ENCODE measurements at regions not wholly inside any gene's neighbourhood (a gene's known extent, or its start where the extent isn't known, plus 50 kb on each side); places are given as distances from the start of the nearest gene placed in this dataset.

DNA sequence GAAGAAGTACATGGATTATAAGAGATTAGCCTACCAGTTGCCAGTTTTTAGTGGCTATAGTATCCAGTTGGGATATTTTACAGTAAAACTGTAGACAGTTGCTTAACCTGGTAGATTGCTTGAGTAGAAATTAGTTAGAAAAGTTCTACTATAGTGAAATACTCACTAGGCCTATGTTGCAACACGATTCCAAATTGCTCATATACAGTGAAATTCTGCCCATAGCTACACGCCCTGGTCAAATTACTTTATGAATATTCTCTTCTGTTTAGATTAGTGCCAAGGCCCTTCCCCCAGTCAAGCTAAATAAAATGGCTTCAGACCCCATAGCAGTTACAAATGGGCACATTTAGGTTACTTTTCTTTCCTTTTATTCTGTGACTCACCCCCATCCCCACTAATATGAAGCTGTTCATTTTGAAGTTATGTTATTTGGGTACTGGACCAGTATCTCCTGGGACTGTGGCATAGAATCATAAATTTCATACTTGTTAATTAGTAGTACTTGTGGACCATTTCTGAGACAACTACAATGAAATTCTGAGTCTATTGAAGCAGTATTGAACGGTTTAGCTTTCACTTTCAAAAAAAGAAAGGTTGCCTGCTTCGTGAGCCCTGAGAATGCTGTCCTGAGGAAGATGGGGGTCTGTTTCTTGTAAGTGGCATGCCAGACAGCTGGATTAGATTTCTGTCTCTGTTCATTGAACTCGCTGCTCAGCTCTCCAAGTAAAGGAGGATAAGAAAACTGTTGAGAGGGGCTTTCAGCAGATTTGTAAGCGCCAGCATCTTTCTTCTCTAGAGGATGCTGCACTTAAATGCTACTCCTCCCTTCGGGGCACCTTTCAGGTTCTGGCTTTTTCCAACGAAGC lies 65.8 kb upstream of the CFAP20DC start:
- no peaks in the 10 kb centered on the region for H3K27me3 ChIP-seq (ENCODE audit: control insufficient read depth, insufficient read depth, low read length)
- H3K4me3 ChIP-seq (ENCODE audit: low read depth, low read length): no peak overlapping the region
- no peaks in the 10 kb centered on the region for H3K36me3 ChIP-seq (ENCODE audit: control insufficient read depth, insufficient read depth, low read length)
- TF ChIP-seq, protein P1, sequence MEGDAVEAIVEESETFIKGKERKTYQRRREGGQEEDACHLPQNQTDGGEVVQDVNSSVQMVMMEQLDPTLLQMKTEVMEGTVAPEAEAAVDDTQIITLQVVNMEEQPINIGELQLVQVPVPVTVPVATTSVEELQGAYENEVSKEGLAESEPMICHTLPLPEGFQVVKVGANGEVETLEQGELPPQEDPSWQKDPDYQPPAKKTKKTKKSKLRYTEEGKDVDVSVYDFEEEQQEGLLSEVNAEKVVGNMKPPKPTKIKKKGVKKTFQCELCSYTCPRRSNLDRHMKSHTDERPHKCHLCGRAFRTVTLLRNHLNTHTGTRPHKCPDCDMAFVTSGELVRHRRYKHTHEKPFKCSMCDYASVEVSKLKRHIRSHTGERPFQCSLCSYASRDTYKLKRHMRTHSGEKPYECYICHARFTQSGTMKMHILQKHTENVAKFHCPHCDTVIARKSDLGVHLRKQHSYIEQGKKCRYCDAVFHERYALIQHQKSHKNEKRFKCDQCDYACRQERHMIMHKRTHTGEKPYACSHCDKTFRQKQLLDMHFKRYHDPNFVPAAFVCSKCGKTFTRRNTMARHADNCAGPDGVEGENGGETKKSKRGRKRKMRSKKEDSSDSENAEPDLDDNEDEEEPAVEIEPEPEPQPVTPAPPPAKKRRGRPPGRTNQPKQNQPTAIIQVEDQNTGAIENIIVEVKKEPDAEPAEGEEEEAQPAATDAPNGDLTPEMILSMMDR (IDR thresholded peaks at IDR 0.05; ENCODE audit: insufficient read depth, low read length, severe bottlenecking): no peak
- DNase-seq (ENCODE audit: low read depth) (peak; percentile 66), FAIRE-seq (no peak)

DNA sequence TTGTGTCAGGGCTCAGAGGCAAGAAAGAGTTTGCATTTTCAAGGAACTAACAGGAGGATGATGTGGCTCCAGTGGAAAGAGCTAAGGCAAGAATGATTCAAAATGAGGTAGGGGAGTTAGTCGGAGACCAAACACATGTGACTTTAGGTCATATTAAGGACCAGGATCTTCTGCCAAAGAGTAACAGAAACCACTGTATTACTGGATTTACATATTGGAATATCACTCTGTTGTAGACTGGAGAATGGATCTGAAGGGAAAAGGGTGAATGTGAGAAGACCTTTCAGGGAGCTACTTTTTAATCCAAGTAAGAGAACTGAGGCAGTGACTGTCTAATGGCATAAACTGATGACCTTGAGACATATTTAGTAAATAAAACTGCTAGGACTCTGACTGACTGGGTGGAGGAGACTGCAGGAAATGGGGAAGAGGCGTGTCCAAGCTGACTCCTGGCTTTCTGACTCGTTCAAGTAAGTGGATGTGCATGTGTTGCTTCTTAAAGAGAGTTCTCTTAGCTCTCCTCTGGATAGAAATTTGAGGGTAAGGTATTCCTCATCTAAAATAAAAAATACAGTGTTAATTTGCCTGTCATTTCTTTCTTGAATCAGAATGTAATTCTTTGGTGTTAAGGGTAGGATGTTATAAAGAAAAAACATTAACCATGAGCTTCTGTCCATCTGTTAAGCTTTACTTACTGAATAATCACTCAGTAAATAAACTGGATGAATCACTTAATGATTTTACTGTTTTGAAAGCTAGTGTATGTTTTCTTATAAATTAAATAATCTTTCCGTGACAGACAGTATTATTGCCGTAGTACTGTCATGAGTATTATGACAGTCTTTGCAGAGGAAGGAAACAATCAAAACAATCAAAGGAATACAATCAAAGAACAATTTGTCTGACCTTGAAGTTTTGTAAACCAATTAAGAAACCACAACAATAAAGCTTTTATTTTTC lies 58.3 kb upstream of the CFAP20DC start:
- FAIRE-seq (no peak), DNase-seq (ENCODE audit: low read depth) (peak; percentile 80)
- H3K36me3 ChIP-seq (ENCODE audit: control insufficient read depth, insufficient read depth, low read length): no peaks in the 10 kb centered on the region
- no peak overlapping the region for H3K4me3 ChIP-seq (ENCODE audit: low read depth, low read length)
- TF ChIP-seq, protein P1 (IDR thresholded peaks at IDR 0.05; ENCODE audit: insufficient read depth, low read length, severe bottlenecking): no peak
- no peaks in the 10 kb centered on the region for H3K27me3 ChIP-seq (ENCODE audit: control insufficient read depth, insufficient read depth, low read length)

DNA sequence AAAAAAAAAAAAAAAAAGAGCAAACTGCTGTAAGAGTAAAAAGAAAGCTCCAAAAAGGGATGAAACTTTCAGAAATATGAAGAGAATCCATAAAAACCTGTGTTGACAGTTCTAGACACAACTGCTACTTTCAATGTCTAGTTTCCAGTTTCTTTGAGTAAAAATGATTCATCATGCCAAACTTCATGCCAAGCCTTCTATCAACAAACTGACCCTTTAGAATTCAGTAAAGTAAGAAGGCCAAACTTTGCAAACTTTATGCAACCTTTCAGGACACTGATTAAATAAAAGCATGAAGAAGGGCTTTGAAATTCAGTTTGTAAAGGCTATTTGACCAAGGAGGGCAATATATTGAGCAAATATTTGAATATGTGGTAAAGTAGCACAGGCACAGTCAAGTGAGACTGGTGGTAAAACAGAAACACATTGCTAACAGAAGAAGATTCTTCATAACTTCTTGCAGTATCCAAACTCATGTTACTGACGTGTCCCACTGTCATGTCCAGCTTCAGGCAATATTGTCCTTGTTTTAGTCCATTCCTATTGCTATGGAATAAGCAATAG lies 56.3 kb upstream of the CFAP20DC start:
- no peak for FAIRE-seq

DNA sequence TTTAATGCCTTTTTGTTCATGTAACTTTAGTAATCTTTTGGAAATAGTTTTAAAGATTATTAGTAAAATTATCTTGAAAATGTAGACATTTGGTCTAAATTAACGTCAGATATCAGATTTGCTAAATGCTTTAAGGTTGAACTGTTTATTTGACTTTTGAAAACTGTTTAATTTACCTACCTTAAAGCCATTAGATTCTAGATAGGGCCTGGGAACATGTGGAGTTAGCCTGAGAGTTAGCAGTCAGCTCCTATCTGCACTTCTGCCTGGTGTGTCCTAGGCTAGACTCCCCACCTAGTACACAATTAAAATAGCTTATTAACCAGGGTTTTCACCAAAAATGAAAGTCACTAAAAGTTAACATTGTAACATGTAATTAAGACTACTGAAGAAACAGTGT lies 53.7 kb upstream of the CFAP20DC start:
- Histone ChIP-seq H3K27me3 (ENCODE audit: control insufficient read depth, insufficient read depth, low read length) (no peaks in the 10 kb centered on the region), H3K36me3 (ENCODE audit: control insufficient read depth, insufficient read depth, low read length) (no peaks in the 10 kb centered on the region), H3K4me3 (ENCODE audit: low read depth, low read length) (no peak overlapping the region)
- DNase-seq (ENCODE audit: low read depth): no peak
- TF ChIP-seq, protein P1 (IDR thresholded peaks at IDR 0.05; ENCODE audit: insufficient read depth, low read length, severe bottlenecking): no peak
- FAIRE-seq: no peak

More for the DNA sequence above, 56.3 kb upstream of the CFAP20DC start:
- H3K4me3 ChIP-seq (ENCODE audit: low read depth, low read length): no peak overlapping the region
- TF ChIP-seq, protein P1 (IDR thresholded peaks at IDR 0.05; ENCODE audit: insufficient read depth, low read length, severe bottlenecking): no peak
- H3K36me3 ChIP-seq (ENCODE audit: control insufficient read depth, insufficient read depth, low read length): no peaks in the 10 kb centered on the region
- DNase-seq (ENCODE audit: low read depth): peak; percentile 35
- H3K27me3 ChIP-seq (ENCODE audit: control insufficient read depth, insufficient read depth, low read length): no peaks in the 10 kb centered on the region

DNA sequence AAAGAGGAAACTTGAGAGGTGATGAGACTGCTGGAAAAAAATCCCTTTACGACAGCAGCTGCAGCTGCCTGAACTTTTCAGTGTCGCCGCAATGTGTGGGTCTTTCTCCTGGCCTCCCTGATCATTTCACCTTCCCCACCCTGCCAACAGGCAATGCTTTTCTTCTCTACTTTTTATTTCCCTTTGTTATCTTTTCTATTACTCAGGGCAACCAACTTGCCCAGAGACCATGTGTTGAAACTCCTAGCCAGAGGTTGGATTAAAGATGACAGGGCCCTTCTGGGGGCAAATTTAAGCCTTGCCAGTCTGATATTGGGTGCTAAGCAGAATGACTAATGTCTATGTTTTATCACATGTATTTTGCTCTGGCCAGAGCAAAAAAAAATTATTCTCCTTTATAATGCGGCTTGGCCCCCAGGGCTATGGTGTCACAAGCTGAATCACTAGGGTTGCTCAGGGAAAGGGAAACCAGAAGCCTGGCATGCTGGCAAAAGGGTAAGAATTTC lies 51.5 kb upstream of the CFAP20DC start:
- TF ChIP-seq, protein P1 (IDR thresholded peaks at IDR 0.05; ENCODE audit: insufficient read depth, low read length, severe bottlenecking): no peak
- DNase-seq (ENCODE audit: low read depth): peak; percentile 94
- no peak for FAIRE-seq
- Histone ChIP-seq H3K36me3 (ENCODE audit: control insufficient read depth, insufficient read depth, low read length) (no peaks in the 10 kb centered on the region), H3K4me3 (ENCODE audit: low read depth, low read length) (no peak overlapping the region), H3K27me3 (ENCODE audit: control insufficient read depth, insufficient read depth, low read length) (no peaks in the 10 kb centered on the region)
